Ishikawa (cell line): ENCODE measurements at regions not wholly inside any gene's neighbourhood (a gene's known extent, or its start where the extent isn't known, plus 50 kb on each side); places are given as distances from the start of the nearest gene placed in this dataset.

Experiments
- CEBPB ChIP-seq: IDR thresholded peaks from 2 replicates; pipeline ENCODE4 v1.6.1; 2012
- CREB1 ChIP-seq: IDR thresholded peaks from 2 replicates; pipeline ENCODE4 v1.6.1; 2012; ENCODE audit warnings: low read depth
- EGR1 ChIP-seq: IDR thresholded peaks from 2 replicates; pipeline ENCODE4 v1.6.1; 2012
- EP300 ChIP-seq: IDR thresholded peaks from 2 replicates; pipeline ENCODE4 v1.6.1; 2012; ENCODE audit warnings: borderline replicate concordance
- FOXM1 ChIP-seq: IDR thresholded peaks from 2 replicates; pipeline ENCODE4 v1.6.1; 2012; ENCODE audit warnings: low read depth, borderline replicate concordance
- NFIC ChIP-seq: IDR thresholded peaks from 2 replicates; pipeline ENCODE4 v1.6.1; 2012
- RAD21 ChIP-seq: IDR thresholded peaks from 2 replicates; pipeline ENCODE4 v1.6.1; 2012; ENCODE audit warnings: low read depth
- TAF1 ChIP-seq: IDR thresholded peaks from 2 replicates; pipeline ENCODE4 v1.6.1; 2012; ENCODE audit warnings: low read depth, mild to moderate bottlenecking
- TEAD4 ChIP-seq: IDR thresholded peaks from 2 replicates; pipeline ENCODE4 v1.6.1; 2012
- YY1 ChIP-seq: IDR thresholded peaks from 2 replicates; pipeline ENCODE4 v1.6.1; 2012; ENCODE audit warnings: low read depth
- ZBTB7A ChIP-seq: IDR thresholded peaks from 2 replicates; pipeline ENCODE4 v1.6.1; 2012; ENCODE audit warnings: low read depth
- TF ChIP-seq, protein P1 (sequence below): IDR thresholded peaks from 2 replicates; pipeline ENCODE4 v1.6.1; 2012
- TF ChIP-seq, protein P2 (sequence below): IDR thresholded peaks from 2 replicates; pipeline ENCODE4 v1.6.1; 2012
- TF ChIP-seq, protein P3 (sequence below): IDR thresholded peaks from 2 replicates; pipeline ENCODE4 v1.6.1; 2012; ENCODE audit warnings: low read depth, mild to moderate bottlenecking

DNA sequence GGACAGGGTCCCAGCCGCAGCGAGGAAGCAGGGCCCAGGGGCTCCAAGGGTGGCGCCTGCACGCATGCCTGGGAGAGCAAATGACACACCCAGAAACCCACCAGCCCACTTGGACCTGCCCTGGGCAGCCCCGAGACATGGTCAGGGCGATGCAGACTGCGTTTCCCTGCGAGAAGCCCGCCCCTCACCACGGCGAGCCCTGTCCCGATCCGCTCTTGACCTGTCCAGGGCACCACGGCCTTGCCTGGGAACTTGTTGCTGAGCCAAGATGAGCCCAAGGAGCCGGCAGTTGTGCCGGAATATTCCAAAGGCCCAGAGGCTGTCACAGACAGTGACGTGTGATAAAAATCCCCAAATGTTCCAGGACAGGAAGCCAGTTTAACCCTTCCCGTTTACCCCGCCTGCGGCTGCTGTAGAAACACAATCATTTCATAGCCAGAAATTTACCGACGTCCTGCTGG lies 78.1 kb downstream of the SIK1 start:
- TF ChIP-seq, protein P1, sequence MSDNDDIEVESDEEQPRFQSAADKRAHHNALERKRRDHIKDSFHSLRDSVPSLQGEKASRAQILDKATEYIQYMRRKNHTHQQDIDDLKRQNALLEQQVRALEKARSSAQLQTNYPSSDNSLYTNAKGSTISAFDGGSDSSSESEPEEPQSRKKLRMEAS: no peak
- no peak for TF ChIP-seq CEBPB
- no peak for TF ChIP-seq RAD21
- TF ChIP-seq TEAD4: no peak
- no peak for TF ChIP-seq YY1
- no peak for TF ChIP-seq FOXM1
- TF ChIP-seq NFIC: no peak
- no peak for TF ChIP-seq EP300
- TF ChIP-seq, protein P2, sequence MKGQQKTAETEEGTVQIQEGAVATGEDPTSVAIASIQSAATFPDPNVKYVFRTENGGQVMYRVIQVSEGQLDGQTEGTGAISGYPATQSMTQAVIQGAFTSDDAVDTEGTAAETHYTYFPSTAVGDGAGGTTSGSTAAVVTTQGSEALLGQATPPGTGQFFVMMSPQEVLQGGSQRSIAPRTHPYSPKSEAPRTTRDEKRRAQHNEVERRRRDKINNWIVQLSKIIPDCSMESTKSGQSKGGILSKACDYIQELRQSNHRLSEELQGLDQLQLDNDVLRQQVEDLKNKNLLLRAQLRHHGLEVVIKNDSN: no peak
- TF ChIP-seq TAF1: no peak
- no peak for TF ChIP-seq EGR1
- TF ChIP-seq, protein P3, sequence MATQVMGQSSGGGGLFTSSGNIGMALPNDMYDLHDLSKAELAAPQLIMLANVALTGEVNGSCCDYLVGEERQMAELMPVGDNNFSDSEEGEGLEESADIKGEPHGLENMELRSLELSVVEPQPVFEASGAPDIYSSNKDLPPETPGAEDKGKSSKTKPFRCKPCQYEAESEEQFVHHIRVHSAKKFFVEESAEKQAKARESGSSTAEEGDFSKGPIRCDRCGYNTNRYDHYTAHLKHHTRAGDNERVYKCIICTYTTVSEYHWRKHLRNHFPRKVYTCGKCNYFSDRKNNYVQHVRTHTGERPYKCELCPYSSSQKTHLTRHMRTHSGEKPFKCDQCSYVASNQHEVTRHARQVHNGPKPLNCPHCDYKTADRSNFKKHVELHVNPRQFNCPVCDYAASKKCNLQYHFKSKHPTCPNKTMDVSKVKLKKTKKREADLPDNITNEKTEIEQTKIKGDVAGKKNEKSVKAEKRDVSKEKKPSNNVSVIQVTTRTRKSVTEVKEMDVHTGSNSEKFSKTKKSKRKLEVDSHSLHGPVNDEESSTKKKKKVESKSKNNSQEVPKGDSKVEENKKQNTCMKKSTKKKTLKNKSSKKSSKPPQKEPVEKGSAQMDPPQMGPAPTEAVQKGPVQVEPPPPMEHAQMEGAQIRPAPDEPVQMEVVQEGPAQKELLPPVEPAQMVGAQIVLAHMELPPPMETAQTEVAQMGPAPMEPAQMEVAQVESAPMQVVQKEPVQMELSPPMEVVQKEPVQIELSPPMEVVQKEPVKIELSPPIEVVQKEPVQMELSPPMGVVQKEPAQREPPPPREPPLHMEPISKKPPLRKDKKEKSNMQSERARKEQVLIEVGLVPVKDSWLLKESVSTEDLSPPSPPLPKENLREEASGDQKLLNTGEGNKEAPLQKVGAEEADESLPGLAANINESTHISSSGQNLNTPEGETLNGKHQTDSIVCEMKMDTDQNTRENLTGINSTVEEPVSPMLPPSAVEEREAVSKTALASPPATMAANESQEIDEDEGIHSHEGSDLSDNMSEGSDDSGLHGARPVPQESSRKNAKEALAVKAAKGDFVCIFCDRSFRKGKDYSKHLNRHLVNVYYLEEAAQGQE: no peak
- TF ChIP-seq CREB1: no peak
- TF ChIP-seq ZBTB7A: no peak
